GM12892 (cell line): ENCODE measurements at regions not wholly inside any gene's neighbourhood (a gene's known extent, or its start where the extent isn't known, plus 50 kb on each side); places are given as distances from the start of the nearest gene placed in this dataset.

Experiments used
- POLR2A ChIP-seq: IDR thresholded peaks from 2 replicates; pipeline ENCODE4 v1.6.1; 2011; ENCODE audit warnings: low read depth, low read length, control low read depth
- POLR2AphosphoS5 ChIP-seq: IDR thresholded peaks from 2 replicates; pipeline ENCODE4 v1.6.1; 2011; ENCODE audit warnings: low read depth, low read length, control low read depth

DNA sequence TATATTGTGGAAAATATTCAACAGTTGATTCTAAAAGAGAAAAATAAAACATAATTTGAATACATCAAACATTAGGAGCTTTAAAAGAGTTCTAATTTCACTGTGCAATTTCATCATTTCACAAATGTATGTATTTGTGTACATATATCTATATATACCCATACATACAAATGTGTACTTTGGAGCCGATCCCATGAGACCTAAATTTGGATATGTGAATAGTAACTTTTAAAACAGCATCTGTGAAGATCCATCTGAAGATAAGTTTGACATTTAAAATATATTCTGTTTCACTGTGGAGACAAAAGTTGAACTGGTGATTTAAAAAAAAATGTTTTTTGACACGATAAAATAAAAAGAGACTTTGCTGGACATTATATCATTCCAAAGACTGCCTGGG is 374.0 kb downstream of the TMA16 start:
- no peak for TF ChIP-seq POLR2A
- no peak for TF ChIP-seq POLR2AphosphoS5
